Jurkat, Clone E6-1 (cell line): ENCODE measurements at regions not wholly inside any gene's neighbourhood (a gene's known extent, or its start where the extent isn't known, plus 50 kb on each side); places are given as distances from the start of the nearest gene placed in this dataset.

Experiments used
- DNase-seq: peaks from one replicate; pipeline ENCODE4 v3.0.0-alpha.2; 2011; ENCODE audit warnings: low read depth, low spot score
- H3K4me3 ChIP-seq: 2 replicates; pipeline ENCODE4 v1.5.1; 2011; ENCODE audit warnings: mild to moderate bottlenecking, low read length, control low read depth, moderate library complexity

DNA sequence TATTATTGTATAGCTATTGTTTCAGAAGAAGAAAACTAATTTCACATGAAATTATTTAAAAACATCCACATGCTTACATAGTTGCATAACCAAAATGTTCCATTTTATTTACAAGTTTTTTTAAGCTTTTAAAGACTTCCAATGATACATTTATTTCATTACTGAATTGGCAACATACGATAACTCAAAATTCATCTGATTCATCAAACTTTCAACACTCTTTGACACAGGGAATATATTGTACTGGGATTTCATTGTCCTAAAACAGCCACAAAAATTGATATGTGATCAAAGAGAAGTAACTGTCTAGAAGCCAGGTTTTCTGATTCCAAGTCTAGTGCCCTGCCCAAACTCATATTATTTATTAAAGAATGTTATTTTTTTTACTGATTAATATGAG is 131.4 kb upstream of the USP24 start:
- no peak overlapping the region for H3K4me3 ChIP-seq
- no peak for DNase-seq

DNA sequence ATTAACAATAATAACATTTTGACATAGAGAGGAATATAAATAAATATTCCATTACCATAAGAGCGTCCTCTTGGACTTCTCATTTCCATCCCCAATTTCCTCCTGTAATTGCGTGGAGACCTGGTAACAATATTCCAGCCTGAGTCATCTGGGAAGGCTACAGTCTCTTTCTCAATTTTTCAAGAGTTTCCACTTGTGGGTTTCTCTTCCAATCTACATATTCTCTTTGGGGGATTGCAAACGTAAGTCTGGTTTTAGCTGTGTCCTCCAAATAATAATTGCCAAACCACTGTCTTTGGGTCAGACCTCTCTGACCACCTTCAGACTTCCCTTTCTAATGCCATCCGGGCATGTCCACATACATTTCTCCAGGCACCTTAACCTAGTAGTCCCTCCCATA is 124.5 kb upstream of the USP24 start:
- no peak for DNase-seq
- H3K4me3 ChIP-seq, result no peak overlapping the region

DNA sequence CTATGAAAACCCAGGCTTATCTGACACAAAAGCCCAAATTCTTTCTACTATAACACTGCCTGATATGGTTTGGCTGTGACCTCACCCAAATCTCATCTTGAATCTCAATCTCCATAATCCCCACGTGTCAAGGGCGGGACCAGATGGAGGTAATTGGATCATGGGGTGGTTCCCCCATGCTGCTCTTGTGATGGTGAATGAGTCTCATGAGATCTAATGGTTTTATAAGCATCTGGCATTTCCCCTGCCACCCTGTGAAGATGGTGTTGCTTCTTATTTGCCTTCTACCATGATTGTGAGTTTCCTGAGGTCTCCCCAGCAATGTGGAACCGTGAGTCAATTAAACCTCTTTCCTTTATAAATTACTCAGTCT is 123.3 kb upstream of the USP24 start:
- DNase-seq, result no peak
- no peak overlapping the region for H3K4me3 ChIP-seq

DNA sequence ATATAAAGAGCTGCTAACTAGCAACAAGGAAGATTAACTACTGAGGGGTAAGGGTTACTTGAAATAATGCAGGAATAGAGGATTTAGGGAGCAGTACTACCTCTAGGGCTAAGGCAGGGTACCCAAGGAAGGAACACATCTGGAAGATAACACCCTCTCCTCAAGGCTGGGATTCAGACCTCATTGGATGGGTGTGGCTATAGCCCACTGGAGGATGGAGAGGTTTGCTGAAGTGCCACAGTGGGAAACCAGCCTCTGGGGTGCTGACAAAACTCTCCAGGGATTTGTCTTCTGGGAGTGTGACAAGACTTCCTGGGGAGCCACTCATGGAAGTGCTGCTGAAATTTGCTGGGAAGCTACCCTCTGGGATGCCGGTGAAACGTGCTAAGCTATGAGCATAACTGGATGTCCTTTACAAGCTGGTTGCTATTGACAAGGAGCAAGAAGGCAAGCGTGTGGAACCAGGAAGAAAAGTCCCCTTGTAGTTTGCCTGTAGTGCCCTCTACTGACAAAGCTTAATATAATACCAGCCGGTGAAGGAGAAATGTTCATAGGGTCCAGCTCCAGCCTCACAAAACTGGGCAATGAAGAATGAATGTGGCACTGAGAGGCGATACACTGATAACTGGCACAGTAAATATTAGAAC is 122.8 kb upstream of the USP24 start:
- H3K4me3 ChIP-seq, result no peak overlapping the region
- peak; percentile 48 for DNase-seq

DNA sequence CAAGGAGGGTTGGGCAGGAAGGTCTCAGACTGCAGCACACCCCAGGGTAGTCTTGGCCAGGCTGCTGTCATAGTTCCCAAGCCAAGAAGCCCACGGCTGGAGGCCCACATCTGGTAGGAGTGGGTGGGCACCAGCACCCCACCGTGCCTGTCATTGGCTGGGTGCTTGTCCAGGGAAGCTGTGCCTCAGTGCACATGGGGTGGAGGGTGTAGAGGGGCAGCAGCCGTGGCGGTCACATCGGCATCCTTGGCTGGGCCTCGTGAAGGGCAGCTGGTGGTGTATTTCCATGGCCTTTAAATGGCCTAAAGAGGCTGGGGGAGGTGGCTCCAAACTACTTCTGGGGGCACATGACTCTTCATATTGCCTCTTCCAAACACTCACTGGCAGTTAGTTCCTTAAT is 119.6 kb upstream of the USP24 start:
- no peak for DNase-seq
- H3K4me3 ChIP-seq, result no peak overlapping the region

DNA sequence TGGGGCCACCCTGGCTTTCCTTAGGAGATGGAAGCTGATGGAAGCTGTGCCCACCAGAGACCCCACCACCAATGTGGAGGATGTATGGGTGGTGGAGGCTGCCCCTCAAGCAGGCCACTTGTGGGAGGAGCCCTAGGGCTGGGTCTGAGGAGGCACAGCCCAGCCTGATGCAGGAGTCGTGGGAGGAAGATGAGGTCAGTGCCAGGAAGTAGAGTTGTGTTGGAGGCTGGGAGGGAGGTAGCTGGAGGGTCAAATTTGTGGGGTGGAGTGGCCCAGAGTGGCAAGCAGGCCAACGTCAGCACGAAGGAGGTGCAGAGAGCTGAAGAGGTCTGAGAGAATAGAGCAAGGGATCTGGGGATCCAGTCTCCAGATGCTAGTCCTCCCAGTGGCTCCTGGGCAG is 119.0 kb upstream of the USP24 start:
- no peak for DNase-seq
- H3K4me3 ChIP-seq, result no peak overlapping the region

DNA sequence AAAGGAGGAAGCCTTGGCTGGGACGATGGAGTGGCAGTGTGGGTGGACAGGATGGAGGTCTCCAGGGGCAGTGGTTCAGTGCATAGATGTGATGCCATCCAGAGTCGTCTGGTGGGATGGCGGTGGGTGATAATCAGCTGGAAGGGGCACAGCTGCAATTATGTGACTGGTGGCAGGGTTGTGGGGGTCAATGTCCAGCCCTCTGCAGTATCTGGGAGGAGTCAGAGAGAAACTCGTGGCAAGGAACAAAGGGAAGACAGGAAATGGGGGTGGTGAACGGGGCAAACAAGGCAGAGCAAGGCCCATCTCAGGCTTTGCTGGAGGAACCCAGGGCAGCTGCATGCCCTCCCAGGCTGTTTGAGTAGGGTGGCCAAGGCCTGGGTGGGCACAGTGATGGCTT is 118.3 kb upstream of the USP24 start:
- no peak for DNase-seq
- no peak overlapping the region for H3K4me3 ChIP-seq

DNA sequence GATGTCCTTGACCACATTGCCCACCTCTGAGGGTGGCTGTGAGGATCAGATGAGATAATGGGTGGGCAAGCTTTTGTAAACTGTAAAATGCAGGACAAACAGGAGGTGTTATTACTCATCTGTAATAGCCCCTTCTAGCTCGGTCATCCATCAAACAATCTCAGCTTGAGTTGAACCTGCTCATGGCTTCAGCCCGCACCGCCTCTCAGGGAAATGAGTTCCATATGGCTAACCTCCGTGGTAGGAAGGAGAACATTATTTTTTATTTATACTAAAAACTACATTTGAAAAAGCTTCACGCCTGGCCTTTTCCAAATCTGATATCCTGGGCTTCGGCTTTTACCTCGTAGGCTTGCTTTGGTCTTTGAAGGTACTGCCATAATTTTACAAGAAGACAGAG is 116.2 kb upstream of the USP24 start:
- DNase-seq, result no peak
- no peak overlapping the region for H3K4me3 ChIP-seq

DNA sequence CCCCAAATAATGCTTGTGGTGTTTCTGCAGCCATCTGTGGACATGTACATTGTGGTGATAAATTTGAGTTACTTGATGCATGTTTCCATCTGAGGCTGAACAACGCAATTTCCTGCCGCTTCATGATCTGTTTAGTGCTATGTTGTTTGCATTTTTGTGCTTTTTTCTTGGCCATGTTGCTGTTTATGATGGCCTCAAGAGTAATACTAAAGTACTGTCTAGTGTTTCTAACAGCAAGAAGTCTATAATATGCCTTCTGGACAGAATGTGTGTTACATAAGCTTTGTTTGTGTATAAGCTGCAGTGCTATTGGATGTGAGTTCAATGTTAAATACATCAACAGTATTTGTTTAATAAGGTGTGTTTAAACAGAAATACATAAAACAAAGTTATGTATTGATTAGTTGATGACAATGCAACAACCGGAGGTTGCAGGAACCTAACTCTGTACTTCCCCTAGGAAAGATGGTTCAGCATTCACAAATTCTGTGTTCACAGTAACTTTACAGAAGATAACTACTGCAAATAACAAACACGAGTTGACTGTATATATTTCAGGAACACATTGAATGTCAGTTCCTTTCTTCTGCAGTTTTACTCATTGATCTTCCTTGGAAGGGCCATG is 114.8 kb upstream of the USP24 start:
- no peak overlapping the region for H3K4me3 ChIP-seq
- DNase-seq, result no peak

DNA sequence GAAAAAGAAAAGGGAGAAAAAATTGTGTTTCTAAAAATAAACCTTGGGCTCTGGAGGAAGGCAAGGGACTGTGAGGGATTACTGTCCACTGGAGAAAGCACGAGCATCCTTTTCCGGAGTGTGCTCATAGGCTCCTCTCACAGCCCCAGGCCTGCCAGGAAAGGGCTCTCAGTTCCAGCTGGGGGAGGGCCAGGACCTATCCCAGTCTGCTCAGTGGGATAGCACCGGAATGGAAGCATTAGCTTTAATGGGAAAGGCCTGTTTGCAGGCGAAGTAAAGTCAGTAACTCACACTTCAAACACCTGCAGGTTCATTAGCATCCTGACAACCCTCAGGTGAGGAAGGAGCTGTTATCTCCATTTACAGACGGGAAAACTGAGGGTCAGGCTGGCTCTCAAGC is 113.9 kb upstream of the USP24 start:
- DNase-seq, result no peak
- H3K4me3 ChIP-seq, result no peak overlapping the region

DNA sequence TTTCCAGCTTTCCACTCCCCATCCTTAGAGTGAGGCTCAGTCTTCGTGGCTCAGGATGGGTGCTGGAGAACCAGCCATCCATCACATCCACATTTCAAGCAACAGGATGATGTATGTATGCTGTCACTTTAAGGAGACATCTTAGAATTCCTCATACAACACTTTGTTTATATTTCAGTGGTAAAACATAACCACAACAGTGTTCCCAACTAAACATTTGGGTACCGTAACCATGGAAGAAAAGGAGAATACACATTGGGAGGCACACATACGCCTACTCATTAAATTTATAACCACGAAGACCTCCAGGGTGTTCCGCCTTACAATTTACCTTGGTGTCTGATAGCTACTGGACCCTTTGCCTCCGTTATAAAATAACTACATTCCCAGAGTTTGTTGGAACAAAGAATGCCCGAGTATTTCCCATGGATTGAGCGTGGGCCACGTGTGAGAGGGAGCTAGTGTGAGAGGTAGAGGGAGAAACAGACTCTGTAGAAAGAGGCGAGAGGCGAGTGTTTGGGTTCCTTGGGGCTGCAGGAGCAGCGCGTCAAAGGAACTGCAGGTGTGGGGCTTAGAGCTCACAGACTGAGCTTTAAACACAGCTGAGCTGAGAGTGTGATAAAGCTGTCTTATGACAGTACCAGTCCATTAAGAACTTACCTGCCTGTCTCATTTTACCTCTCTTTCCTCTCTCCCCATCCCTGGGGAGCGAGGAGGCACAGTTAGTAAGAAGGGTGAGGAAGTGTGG is 111.5 kb upstream of the USP24 start:
- no peak for DNase-seq
- H3K4me3 ChIP-seq, result no peak overlapping the region

DNA sequence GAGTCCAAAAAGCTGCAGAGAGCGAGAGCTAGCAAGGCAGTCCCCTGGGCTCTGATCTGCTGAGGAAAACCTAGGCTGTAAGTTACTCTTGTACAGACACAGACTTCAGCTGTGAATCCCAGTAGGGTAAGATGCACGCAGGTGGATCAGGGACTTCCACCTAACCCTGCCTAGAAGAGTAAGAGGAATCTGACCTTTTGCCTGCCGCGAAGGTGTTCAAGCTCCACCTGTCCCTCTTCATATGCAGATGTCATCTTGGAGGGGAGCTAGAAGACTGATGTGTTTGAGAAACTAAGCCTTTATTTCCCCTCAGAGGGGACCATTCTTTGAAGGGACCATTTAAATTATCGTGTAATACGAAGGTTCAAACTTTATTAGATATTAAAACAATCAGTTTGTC is 108.6 kb upstream of the USP24 start:
- no peak overlapping the region for H3K4me3 ChIP-seq
- DNase-seq, result no peak

DNA sequence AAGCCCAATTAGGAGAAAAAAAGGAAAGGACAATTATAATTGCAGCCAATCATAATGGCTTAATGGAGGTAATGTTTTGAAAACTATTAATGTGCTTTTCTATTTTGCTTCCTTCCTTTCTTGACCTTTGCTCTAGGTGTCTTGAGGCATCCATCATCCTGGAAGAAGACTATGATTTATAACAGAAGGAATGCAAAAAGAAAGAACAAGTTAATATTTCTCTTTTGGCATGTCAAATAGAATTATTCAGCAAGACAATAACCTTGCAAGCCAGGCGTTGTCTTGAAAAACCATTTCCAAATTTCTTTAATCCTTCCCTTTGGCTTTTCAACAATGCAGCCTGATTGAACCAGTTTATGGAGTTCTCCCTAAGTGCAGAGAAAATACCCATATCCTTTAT is 107.7 kb upstream of the USP24 start:
- H3K4me3 ChIP-seq, result no peak overlapping the region
- no peak for DNase-seq

DNA sequence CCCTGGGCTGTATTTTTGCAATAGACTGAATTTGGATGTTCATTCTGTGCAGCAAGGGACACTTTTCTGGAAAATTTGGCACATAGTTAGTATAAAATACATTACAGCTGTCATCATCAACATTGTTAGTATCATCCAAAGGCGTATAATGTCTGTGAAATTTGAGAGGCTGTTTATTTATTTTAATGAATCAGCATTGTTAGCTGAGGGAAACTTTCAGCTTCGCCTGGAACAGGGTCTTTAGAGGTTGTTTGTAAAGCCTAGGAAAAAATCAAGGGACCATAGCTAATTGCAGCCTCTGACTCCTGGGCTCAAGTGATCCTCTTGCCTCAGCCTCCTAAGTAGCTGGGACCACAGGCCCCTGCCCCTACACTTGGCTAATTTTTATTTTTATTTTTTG is 106.8 kb upstream of the USP24 start:
- H3K4me3 ChIP-seq, result no peak overlapping the region
- no peak for DNase-seq

DNA sequence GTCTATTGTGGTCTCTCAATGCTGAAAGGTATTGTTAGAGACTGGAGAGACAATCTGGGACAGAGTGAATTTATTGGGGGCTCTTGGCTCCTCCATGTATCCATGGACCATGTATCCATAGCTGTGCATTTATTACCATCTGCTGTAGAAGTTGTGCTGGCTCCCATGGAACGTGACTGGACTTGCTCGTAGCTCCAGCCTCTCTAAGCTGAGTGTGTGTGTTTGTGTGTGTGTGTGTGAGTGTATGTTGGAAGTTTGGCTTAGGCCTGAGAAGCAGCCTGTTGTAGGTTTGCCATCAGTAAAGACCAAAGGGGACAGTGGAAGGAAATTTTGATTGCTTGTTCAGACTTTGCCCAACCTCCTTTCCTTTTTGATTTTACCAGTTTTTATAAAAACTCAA is 105.7 kb upstream of the USP24 start:
- no peak for DNase-seq
- no peak overlapping the region for H3K4me3 ChIP-seq

DNA sequence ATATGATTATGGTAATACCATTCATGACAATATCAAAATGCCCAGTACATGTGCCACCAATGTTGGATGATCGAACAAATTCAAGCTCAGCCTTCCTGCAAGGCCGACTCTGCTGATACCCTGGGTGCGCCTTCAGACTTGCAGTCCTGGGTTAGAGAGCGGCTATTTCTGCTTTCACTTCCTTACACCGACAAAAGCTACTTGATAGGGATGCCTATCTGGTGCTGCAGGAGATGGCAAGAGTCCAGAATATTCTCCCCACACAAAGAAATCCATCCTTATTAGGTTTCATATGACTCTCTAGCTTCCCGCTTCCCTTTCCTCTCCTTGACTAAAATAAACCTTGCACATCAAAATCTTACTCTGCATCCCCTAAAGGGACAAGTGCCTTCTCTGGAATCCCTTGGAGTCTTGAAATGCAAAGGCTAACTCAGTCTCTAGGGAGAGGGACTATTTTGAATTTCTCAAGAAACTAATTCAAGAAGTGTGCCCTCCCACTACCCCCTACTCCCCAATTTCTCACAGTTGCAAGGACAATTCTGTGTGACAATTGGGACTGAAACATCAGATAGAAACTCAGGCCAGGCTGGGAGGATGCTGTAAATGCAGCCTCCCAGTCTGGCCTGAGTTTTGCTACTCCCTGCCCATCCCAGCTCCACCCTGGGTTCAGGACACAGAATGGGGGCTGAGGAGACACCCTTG is 103.1 kb upstream of the USP24 start:
- DNase-seq, result no peak
- no peak overlapping the region for H3K4me3 ChIP-seq

DNA sequence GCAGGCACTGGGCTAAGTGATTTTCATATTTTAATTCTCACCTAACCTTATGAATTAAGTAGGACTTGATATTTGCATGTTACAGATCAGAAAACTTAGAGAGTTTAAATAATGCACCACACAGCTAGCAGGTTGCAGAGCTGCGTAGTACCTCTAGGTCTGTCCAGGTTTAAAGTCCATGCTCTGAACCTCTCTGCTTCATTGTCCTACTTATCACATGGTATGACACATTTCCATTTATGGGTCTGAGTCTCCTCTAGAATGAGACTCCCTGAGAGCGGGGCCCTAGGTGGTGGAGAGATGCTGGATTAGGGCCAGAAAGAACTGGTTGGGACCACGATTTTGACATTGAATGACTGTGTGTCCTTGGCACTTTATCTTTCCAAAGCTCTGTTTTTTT is 102.5 kb upstream of the USP24 start:
- no peak for DNase-seq
- H3K4me3 ChIP-seq, result no peak overlapping the region

DNA sequence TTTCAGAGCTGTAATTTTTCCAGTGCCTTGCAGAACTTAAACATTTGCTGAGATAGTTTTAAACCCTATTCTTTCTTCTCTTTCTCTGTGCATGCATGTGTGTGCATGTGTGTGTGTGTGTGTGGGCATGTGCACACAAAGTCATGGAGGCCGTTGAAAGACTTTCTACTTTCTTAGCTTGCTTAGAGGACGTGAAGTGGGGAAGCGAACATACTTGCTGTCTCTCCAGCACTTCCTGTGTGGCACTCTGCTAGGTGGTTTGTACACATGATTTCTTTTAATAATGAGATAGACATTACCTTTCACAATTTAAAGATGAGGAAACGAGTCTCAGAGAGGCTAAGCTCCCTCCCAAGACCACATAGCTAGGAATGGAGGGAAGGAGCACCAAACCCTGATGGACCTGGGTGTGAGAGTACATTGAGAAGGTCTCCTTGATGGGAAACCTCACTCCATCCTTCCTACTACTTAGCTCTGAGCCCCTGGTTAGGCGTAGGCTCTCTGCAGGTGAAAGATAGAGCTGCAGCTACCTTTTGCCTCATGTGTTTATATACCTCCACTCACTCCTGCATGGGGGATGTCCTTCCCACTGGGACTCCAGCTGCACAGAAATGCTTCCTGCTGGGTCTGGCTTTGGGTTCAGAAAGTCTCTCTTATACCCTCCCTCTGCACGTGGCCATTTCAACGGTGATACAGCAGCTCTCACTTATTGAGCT is 101.9 kb upstream of the USP24 start:
- no peak for DNase-seq
- no peak overlapping the region for H3K4me3 ChIP-seq

DNA sequence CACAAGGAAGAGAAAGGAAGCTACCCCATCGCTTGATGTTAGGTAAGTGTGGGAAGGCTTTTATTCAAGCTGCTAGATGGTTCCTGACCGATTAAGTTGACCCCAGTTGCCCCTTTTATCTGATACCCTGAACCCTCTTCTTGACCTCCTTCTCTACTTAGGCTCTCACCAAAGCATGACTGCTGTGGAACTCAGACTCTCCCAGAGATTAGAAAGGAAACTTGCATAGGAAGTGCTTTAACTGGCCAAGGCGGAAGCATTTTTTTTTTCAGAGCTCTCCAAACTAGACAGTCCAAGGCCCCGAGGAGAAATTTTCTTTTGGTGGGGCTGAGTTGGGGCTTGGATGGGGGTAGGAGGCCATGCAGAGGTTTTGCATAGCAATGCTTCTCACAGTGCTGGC is 101.3 kb upstream of the USP24 start:
- DNase-seq, result no peak

DNA sequence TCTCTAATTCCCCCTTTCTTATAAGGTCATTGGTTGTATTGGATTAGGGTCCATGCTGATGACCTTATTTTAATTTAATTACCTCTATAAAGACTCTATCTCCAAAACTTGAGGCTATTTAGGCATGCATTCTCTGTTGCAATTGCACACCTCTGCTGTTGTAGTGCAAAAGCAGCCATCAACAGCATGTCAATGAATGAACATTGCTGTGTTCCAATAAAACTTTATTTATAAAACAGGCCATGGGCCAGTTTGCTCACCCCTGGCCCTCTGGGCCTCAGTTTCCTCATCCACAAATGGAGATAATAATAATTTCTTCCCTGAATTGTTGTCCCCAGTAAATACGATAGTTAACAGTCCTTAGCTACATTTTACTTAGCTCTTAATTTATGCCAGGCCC is 100.4 kb upstream of the USP24 start:
- no peak for DNase-seq
- H3K4me3 ChIP-seq, result no peak overlapping the region

More for the DNA sequence above, 101.3 kb upstream of the USP24 start:
- no peak overlapping the region for H3K4me3 ChIP-seq
